PC-3 (cell line): ENCODE measurements at regions not wholly inside any gene's neighbourhood (a gene's known extent, or its start where the extent isn't known, plus 50 kb on each side); places are given as distances from the start of the nearest gene placed in this dataset.

Experiments
- ATAC-seq: fragments of 200-7000 bp; cut with Tn5 transposase; 2 replicates; pipeline ENCODE4 v1.9.1; 2020; ENCODE audit warnings: mild to moderate bottlenecking, moderate library complexity
- BruUV-seq: library from RNA; stranded (reverse); fragments of 400-500 nt; replicated peaks from 2 replicates; lab custom pipeline; 2021; lab: Mats Ljungman, UMichigan
- CTCF ChIA-PET: fragments of 300-600 bp; sonication (Branson Sonifier 250); formaldehyde crosslinking; loops from one replicate; lab custom pipeline; 2022; ENCODE audit warnings: antibody characterized with exemption; lab: Charles Lee
- POLR2A ChIA-PET: fragments of 300-600 bp; sonication (Branson Sonifier 250); formaldehyde crosslinking; loops from one replicate; lab custom pipeline; 2022; ENCODE audit warnings: antibody characterized with exemption; ENCODE audit not compliant: unreplicated experiment; lab: Charles Lee
- DNase-seq: peaks from one replicate; pipeline ENCODE4 v3.0.0-alpha.2; 2015
- H2AFZ ChIP-seq: fragments of 300-600 bp; sonication (generic); 2 replicates; pipeline ENCODE4 v1.6.0; 2016; ENCODE audit warnings: antibody characterized with exemption, low read length
- H3F3A ChIP-seq: fragments of 300-600 bp; sonication (generic); one replicate; pipeline ENCODE4 v1.6.0; 2017; ENCODE audit warnings: antibody characterized with exemption, low read length, control low read depth, mild to moderate bottlenecking; ENCODE audit not compliant: unreplicated experiment
- H3K27ac ChIP-seq: fragments of 300-600 bp; sonication (generic); 2 replicates; pipeline ENCODE4 v1.5.1; 2016; ENCODE audit warnings: mild to moderate bottlenecking, low read length
- H3K27me3 ChIP-seq: fragments of 300-600 bp; sonication (generic); 2 replicates; pipeline ENCODE4 v1.6.1; 2016; ENCODE audit warnings: low read length, mixed read lengths
- H3K36me3 ChIP-seq: fragments of 300-600 bp; sonication (generic); 2 replicates; pipeline ENCODE4 v1.6.1; 2016; ENCODE audit warnings: low read depth, mixed run types, low read length, mixed read lengths
- H3K4me1 ChIP-seq: fragments of 300-600 bp; sonication (generic); 2 replicates; pipeline ENCODE4 v1.5.1; 2016; ENCODE audit warnings: low read length; ENCODE audit not compliant: insufficient read depth
- H3K4me2 ChIP-seq: fragments of 300-600 bp; sonication (generic); 2 replicates; pipeline ENCODE4 v1.6.0; 2016; ENCODE audit warnings: low read length
- H3K4me3 ChIP-seq: fragments of 300-600 bp; sonication (generic); 2 replicates; pipeline ENCODE4 v1.5.1; 2016; ENCODE audit warnings: mild to moderate bottlenecking, low read length, mixed read lengths
- H3K79me2 ChIP-seq: fragments of 300-600 bp; sonication (generic); 2 replicates; pipeline ENCODE4 v1.6.1; 2017; ENCODE audit warnings: low read length, mixed read lengths
- H3K9ac ChIP-seq: fragments of 300-600 bp; sonication (generic); 2 replicates; pipeline ENCODE4 v1.6.0; 2016; ENCODE audit warnings: mild to moderate bottlenecking, low read length
- H3K9me2 ChIP-seq: fragments of 300-600 bp; sonication (generic); replicated peaks from 2 replicates; pipeline ENCODE4 v1.6.1; 2016; ENCODE audit warnings: mixed run types, low read length, mixed read lengths
- H3K9me3 ChIP-seq: fragments of 300-600 bp; sonication (generic); 2 replicates; pipeline ENCODE4 v1.6.1; 2016; ENCODE audit warnings: low read length, mixed read lengths
- H4K20me1 ChIP-seq: fragments of 300-600 bp; sonication (generic); 2 replicates; pipeline ENCODE4 v1.6.1; 2016; ENCODE audit warnings: low read length, mixed read lengths
- EZH2 ChIP-seq: fragments of 300-600 bp; sonication (generic); IDR thresholded peaks from one replicate; pipeline ENCODE4 v1.6.1; 2017; ENCODE audit warnings: antibody characterized with exemption, mild to moderate bottlenecking, low read length; ENCODE audit not compliant: unreplicated experiment
- EZH2phosphoT487 ChIP-seq: fragments of 300-600 bp; sonication (generic); IDR thresholded peaks from 2 replicates; pipeline ENCODE4 v1.6.1; 2018; ENCODE audit warnings: mild to moderate bottlenecking, antibody characterized with exemption, low read length, borderline replicate concordance
- intact Hi-C: fragments of 100-400 bp; cut with micrococcal nuclease; formaldehyde crosslinking; loops from 2 replicates; pipeline ENCODE4 v1.9.0; 2023
- TF ChIP-seq, protein P1 (sequence below): fragments of 300-600 bp; sonication (generic); conservative IDR thresholded peaks from 2 replicates; pipeline ENCODE4 v1.5.1; 2017; ENCODE audit warnings: antibody characterized with exemption, low read depth, mild to moderate bottlenecking, low read length

- TF ChIP-seq EZH2: no peak
- no peak for TF ChIP-seq EZH2phosphoT487
- TF ChIP-seq, protein P1, sequence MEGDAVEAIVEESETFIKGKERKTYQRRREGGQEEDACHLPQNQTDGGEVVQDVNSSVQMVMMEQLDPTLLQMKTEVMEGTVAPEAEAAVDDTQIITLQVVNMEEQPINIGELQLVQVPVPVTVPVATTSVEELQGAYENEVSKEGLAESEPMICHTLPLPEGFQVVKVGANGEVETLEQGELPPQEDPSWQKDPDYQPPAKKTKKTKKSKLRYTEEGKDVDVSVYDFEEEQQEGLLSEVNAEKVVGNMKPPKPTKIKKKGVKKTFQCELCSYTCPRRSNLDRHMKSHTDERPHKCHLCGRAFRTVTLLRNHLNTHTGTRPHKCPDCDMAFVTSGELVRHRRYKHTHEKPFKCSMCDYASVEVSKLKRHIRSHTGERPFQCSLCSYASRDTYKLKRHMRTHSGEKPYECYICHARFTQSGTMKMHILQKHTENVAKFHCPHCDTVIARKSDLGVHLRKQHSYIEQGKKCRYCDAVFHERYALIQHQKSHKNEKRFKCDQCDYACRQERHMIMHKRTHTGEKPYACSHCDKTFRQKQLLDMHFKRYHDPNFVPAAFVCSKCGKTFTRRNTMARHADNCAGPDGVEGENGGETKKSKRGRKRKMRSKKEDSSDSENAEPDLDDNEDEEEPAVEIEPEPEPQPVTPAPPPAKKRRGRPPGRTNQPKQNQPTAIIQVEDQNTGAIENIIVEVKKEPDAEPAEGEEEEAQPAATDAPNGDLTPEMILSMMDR: no peak
- no peaks in the 10 kb centered on the region for H3K9me3 ChIP-seq
- POLR2A ChIA-PET: no interaction called here
- H3K79me2 ChIP-seq: no peaks in the 10 kb centered on the region
- H3K27me3 ChIP-seq: peaks cover 3% of the 10 kb centered on the region; the same call in 1 of the 2 replicates
- H3F3A ChIP-seq: no peaks in the 10 kb centered on the region
- intact Hi-C loops: no loop called here
- H3K9ac ChIP-seq: no peak overlapping the region
- DNase-seq (peak; percentile 79), ATAC-seq (peak; percentile 57; the same call in 1 of the 2 replicates)
- BruUV-seq: no TSS peak
- CTCF ChIA-PET: no interaction called here
- no peak overlapping the region for H3K4me3 ChIP-seq
- no peak overlapping the region for H3K27ac ChIP-seq
- no peak overlapping the region for H2AFZ ChIP-seq
- H3K4me2 ChIP-seq: no peak overlapping the region
- no peaks in the 10 kb centered on the region for H3K36me3 ChIP-seq
- H4K20me1 ChIP-seq: no peaks in the 10 kb centered on the region
- peaks cover 12% of the 10 kb centered on the region for H3K4me1 ChIP-seq
- no peaks in the 10 kb centered on the region for H3K9me2 ChIP-seq
Measured at GRCh38 chr4:72858328-72858727, 211.2 kb downstream of the COX18 start.

DNA sequence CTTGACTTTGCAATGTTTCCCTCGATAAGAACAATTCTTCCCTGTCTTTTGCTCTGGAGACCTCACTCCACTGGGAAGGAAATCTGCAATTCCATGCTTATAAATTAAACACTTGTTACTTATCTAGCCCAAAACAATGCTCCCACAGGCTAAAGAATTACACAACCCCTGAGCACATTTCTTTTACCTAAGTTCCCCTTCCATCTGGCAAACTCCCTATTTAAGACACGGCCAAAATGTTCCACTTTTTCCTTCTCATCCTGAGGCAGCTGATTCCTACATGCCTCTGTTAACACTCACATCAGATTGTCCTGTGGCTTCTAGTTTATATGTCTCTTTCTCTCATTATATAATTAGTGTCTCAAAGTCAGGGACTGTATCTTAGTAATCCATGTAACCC, 211.7 kb downstream of the COX18 start:
- no peak for DNase-seq
- CTCF ChIA-PET: no interaction called here

GRCh38 chr4:72857216-72857615, 212.3 kb downstream of the COX18 start:
- Histone ChIP-seq H3K4me2 (no peak overlapping the region), H3K27ac (no peak overlapping the region), H3K27me3 (peaks cover 3% of the 10 kb centered on the region; the same call in 1 of the 2 replicates), H3K9ac (no peak overlapping the region), H4K20me1 (no peaks in the 10 kb centered on the region), H3K4me3 (no peak overlapping the region), H3K9me2 (no peaks in the 10 kb centered on the region), H2AFZ (no peak overlapping the region), H3K4me1 (peaks cover 12% of the 10 kb centered on the region), H3K36me3 (no peaks in the 10 kb centered on the region), H3F3A (no peaks in the 10 kb centered on the region), H3K79me2 (no peaks in the 10 kb centered on the region), H3K9me3 (no peaks in the 10 kb centered on the region)
- intact Hi-C loops: no loop called here
- ChIA-PET CTCF (no interaction called here), POLR2A (no interaction called here)
- DNase-seq (no peak), ATAC-seq (no peak)
- BruUV-seq: no TSS peak
- TF ChIP-seq, protein P1: no peak
- TF ChIP-seq EZH2: no peak
- TF ChIP-seq EZH2phosphoT487: no peak

More for the DNA sequence above, 211.7 kb downstream of the COX18 start:
- Histone ChIP-seq H3K4me3 (no peak overlapping the region), H3K36me3 (no peaks in the 10 kb centered on the region), H3K27me3 (peaks cover 3% of the 10 kb centered on the region; the same call in 1 of the 2 replicates), H3F3A (no peaks in the 10 kb centered on the region), H3K79me2 (no peaks in the 10 kb centered on the region), H2AFZ (no peak overlapping the region), H4K20me1 (no peaks in the 10 kb centered on the region), H3K9me2 (no peaks in the 10 kb centered on the region), H3K9me3 (no peaks in the 10 kb centered on the region), H3K4me1 (peaks cover 12% of the 10 kb centered on the region), H3K9ac (no peak overlapping the region), H3K4me2 (no peak overlapping the region), H3K27ac (no peak overlapping the region)
- BruUV-seq: no TSS peak
- no peak for ATAC-seq
- POLR2A ChIA-PET: no interaction called here
- intact Hi-C loops: no loop called here
- no peak for TF ChIP-seq EZH2
- TF ChIP-seq EZH2phosphoT487: no peak
- TF ChIP-seq, protein P1: no peak
